ENCODE measurements at regions not wholly inside any gene's neighbourhood (a gene's known extent, or its start where the extent isn't known, plus 50 kb on each side); places are given as distances from the start of the nearest gene placed in this dataset.

DNA sequence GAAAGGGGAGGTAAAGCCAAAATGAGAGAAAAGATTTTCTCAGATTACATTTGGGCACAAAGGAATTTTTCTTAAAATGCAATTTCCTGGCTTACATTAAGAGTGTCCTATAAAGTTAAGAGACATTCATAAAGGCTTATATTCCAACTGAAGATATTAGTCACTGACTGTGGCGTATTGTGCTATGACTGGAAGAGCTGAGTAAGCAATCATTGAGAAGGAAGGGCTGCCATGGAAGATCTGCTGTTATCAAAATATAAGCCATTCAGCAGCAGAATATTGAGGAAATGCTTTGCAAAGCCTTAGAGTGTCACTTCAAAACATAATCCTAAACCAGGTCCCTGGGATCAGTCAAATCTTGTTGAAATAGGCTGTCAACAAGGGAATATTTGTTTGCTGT, 593.9 kb downstream of the TUSC7 start:
- Mint-ChIP-seq H3K4me3 (no peak overlapping the region), H3K9me3 (peaks cover 3% of the 10 kb centered on the region), H3K4me1 (ENCODE audit: low read depth) (no peaks in the 10 kb centered on the region), H3K27ac (no peak overlapping the region), H3K36me3 (ENCODE audit: low read depth) (no peaks in the 10 kb centered on the region), H3K27me3 (no peaks in the 10 kb centered on the region)
- Histone ChIP-seq H3K9me3 (ENCODE audit: control insufficient read depth in 1 of 2, insufficient read depth in 1 of 2, low read length in 2 of 2) (no peaks in the 10 kb centered on the region), H3K27me3 (ENCODE audit: control insufficient read depth in 1 of 2, insufficient read depth in 2 of 2, low read length in 2 of 2) (no peaks in the 10 kb centered on the region), H3K4me1 (ENCODE audit: insufficient read depth, low read length) (no peaks in the 10 kb centered on the region), H3K27ac (ENCODE audit: low read depth in 1 of 2, low read length in 2 of 2) (no peak overlapping the region), H3K36me3 (ENCODE audit: insufficient read depth, low read length) (no peaks in the 10 kb centered on the region), H3K4me3 (ENCODE audit: low read length) (no peak overlapping the region)
- ChIA-PET CTCF (no interaction called here), POLR2A (no interaction called here)
- TF ChIP-seq CTCF (IDR thresholded peaks at IDR 0.05): no peak
- no peak for ATAC-seq (ENCODE audit: poor library complexity)
- intact Hi-C loops (cut with DNase I, micrococcal nuclease): no loop called here
- DNase-seq: no peak

- TF ChIP-seq CTCF (IDR thresholded peaks at IDR 0.05): no peak
- Mint-ChIP-seq H3K27me3 (no peaks in the 10 kb centered on the region), H3K9me3 (peaks cover 1% of the 10 kb centered on the region), H3K27ac (no peak overlapping the region), H3K4me3 (no peak overlapping the region), H3K4me1 (ENCODE audit: low read depth) (no peaks in the 10 kb centered on the region), H3K36me3 (ENCODE audit: low read depth) (no peaks in the 10 kb centered on the region)
- Histone ChIP-seq H3K9me3 (ENCODE audit: control insufficient read depth in 1 of 2, insufficient read depth in 1 of 2, low read length in 2 of 2) (no peaks in the 10 kb centered on the region), H3K27ac (ENCODE audit: low read depth in 1 of 2, low read length in 2 of 2) (no peak overlapping the region), H3K4me3 (ENCODE audit: low read length) (no peak overlapping the region), H3K4me1 (ENCODE audit: insufficient read depth, low read length) (no peaks in the 10 kb centered on the region), H3K27me3 (ENCODE audit: control insufficient read depth in 1 of 2, insufficient read depth in 2 of 2, low read length in 2 of 2) (no peaks in the 10 kb centered on the region), H3K36me3 (ENCODE audit: insufficient read depth, low read length) (no peaks in the 10 kb centered on the region)
- POLR2A ChIA-PET: no interaction called here
- CTCF ChIA-PET: no interaction called here
- ATAC-seq (ENCODE audit: poor library complexity) (no peak), DNase-seq (no peak)
- intact Hi-C loops (cut with DNase I, micrococcal nuclease): no loop called here
These were observed 595.1 kb downstream of the TUSC7 start for GRCh38 chr3:117304681-117305080.

- Histone ChIP-seq H3K36me3 (ENCODE audit: insufficient read depth, low read length) (no peaks in the 10 kb centered on the region), H3K27me3 (ENCODE audit: control insufficient read depth in 1 of 2, insufficient read depth in 2 of 2, low read length in 2 of 2) (no peaks in the 10 kb centered on the region), H3K4me3 (ENCODE audit: low read length) (no peak overlapping the region), H3K4me1 (ENCODE audit: insufficient read depth, low read length) (no peaks in the 10 kb centered on the region), H3K27ac (ENCODE audit: low read depth in 1 of 2, low read length in 2 of 2) (no peak overlapping the region), H3K9me3 (ENCODE audit: control insufficient read depth in 1 of 2, insufficient read depth in 1 of 2, low read length in 2 of 2) (no peaks in the 10 kb centered on the region)
- intact Hi-C loops (cut with DNase I, micrococcal nuclease): no loop called here
- Mint-ChIP-seq H3K4me3 (no peak overlapping the region), H3K9me3 (no peaks in the 10 kb centered on the region), H3K27ac (no peak overlapping the region), H3K36me3 (ENCODE audit: low read depth) (no peaks in the 10 kb centered on the region), H3K4me1 (ENCODE audit: low read depth) (no peaks in the 10 kb centered on the region), H3K27me3 (no peaks in the 10 kb centered on the region)
- DNase-seq (no peak), ATAC-seq (ENCODE audit: poor library complexity) (no peak)
- ChIA-PET POLR2A (no interaction called here), CTCF (no interaction called here)
- TF ChIP-seq CTCF (IDR thresholded peaks at IDR 0.05): no peak
These were observed 596.1 kb downstream of the TUSC7 start for GRCh38 chr3:117305681-117306080.

All from CD4-positive, alpha-beta T cell (primary cell).